ENCODE measurements at regions not wholly inside any gene's neighbourhood (a gene's known extent, or its start where the extent isn't known, plus 50 kb on each side); places are given as distances from the start of the nearest gene placed in this dataset.

GRCh38 chrX:51408462-51408861 lies 75.8 kb downstream of the NUDT10 start:
- TF ChIP-seq CTCF (IDR thresholded peaks at IDR 0.05): no peak
- TF ChIP-seq EP300 (IDR thresholded peaks at IDR 0.05): no peak
